OCI-LY1 (cell line): ENCODE measurements at regions not wholly inside any gene's neighbourhood (a gene's known extent, or its start where the extent isn't known, plus 50 kb on each side); places are given as distances from the start of the nearest gene placed in this dataset.

ENCODE experiments used
- H2AFZ ChIP-seq: fragments of 200-600 bp; sonication (generic), shearing (Covaris generic); 2 replicates; pipeline ENCODE4 v1.6.0; 2014; ENCODE audit warnings: antibody characterized with exemption, mild to moderate bottlenecking, low read length
- H3F3A ChIP-seq: fragments of 200-600 bp; sonication (generic), shearing (Covaris generic); 2 replicates; pipeline ENCODE4 v1.6.0; 2014; ENCODE audit warnings: mild to moderate bottlenecking, antibody characterized with exemption, low read length, moderate library complexity; ENCODE audit not compliant: insufficient read depth
- H3K27ac ChIP-seq: fragments of 200-600 bp; sonication (generic); 2 replicates; pipeline ENCODE4 v1.5.1; 2014; ENCODE audit warnings: low read length, mixed run types, mild to moderate bottlenecking, low read depth; ENCODE audit not compliant: poor library complexity, severe bottlenecking
- H3K27me3 ChIP-seq: fragments of 200-600 bp; sonication (generic); 2 replicates; pipeline ENCODE4 v1.6.0; 2014; ENCODE audit warnings: antibody characterized with exemption, mild to moderate bottlenecking, low read length, moderate library complexity; ENCODE audit not compliant: insufficient read depth
- H3K36me3 ChIP-seq: fragments of 200-600 bp; sonication (generic); 2 replicates; pipeline ENCODE4 v1.6.1; 2014; ENCODE audit warnings: mild to moderate bottlenecking, antibody characterized with exemption, low read length, moderate library complexity, mixed read lengths; ENCODE audit not compliant: insufficient read depth
- H3K4me1 ChIP-seq: fragments of 200-600 bp; sonication (generic); 2 replicates; pipeline ENCODE4 v1.5.1; 2014; ENCODE audit warnings: mild to moderate bottlenecking, low read length, moderate library complexity; ENCODE audit not compliant: insufficient read depth, severe bottlenecking
- H3K4me2 ChIP-seq: fragments of 200-600 bp; sonication (generic), shearing (Covaris generic); 2 replicates; pipeline ENCODE4 v1.6.1; 2014; ENCODE audit warnings: low read length
- H3K4me3 ChIP-seq: fragments of 200-600 bp; sonication (generic); 2 replicates; pipeline ENCODE4 v1.5.1; 2014; ENCODE audit warnings: low read length, low read depth, mild to moderate bottlenecking, mixed read lengths; ENCODE audit not compliant: poor library complexity, severe bottlenecking
- H3K79me2 ChIP-seq: fragments of 200-600 bp; shearing (Covaris generic); 2 replicates; pipeline ENCODE4 v1.6.1; 2016; ENCODE audit warnings: mixed run types, low read length, mixed read lengths; ENCODE audit not compliant: insufficient read depth
- H3K9ac ChIP-seq: fragments of 200-600 bp; sonication (generic), shearing (Covaris generic); 2 replicates; pipeline ENCODE4 v1.6.1; 2014; ENCODE audit warnings: mild to moderate bottlenecking, low read length, mixed read lengths
- H3K9me2 ChIP-seq: fragments of 200-600 bp; sonication (generic), shearing (Covaris generic); 2 replicates; pipeline ENCODE4 v1.6.1; 2014; ENCODE audit warnings: low read depth, mild to moderate bottlenecking, low read length, mixed read lengths
- H3K9me3 ChIP-seq: fragments of 200-600 bp; shearing (Covaris generic); 2 replicates; pipeline ENCODE4 v1.6.1; 2014; ENCODE audit warnings: low read length, mixed read lengths
- H4K20me1 ChIP-seq: fragments of 200-600 bp; sonication (generic), shearing (Covaris generic); 2 replicates; pipeline ENCODE4 v1.6.0; 2016; ENCODE audit warnings: mild to moderate bottlenecking, low read length; ENCODE audit not compliant: insufficient read depth
- EZH2 ChIP-seq: fragments of 200-600 bp; sonication (generic), shearing (Covaris generic); IDR thresholded peaks from 2 replicates; pipeline ENCODE4 v1.8.0; 2017; ENCODE audit warnings: borderline replicate concordance, mixed run types, mild to moderate bottlenecking, antibody characterized with exemption, low read length, moderate library complexity, mixed read lengths
- TF ChIP-seq, protein P1 (sequence below): fragments of 200-600 bp; sonication (generic), shearing (Covaris generic); IDR thresholded peaks from 2 replicates; pipeline ENCODE4 v1.5.1; 2017; ENCODE audit warnings: mild to moderate bottlenecking, antibody characterized with exemption, low read length, moderate library complexity, mixed read lengths

DNA sequence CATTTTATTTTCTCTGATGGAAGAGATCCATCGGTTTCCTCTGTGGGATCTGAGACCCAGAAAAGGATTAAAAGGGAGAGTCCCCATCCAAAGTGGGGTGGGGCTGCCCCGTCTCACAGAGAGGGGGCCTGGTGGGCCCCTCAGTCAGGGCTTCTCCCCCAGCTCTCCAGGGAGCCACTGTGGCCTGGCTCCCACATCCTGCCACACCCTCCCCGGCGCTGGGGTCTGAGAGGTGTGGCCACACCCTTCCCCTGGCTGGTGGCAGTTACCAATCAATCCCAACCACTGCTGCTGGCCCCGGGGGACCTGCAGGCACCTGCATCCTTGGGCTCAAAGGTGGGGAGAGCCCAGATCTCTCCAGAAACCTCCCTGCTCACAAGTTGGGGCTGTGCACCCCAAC lies 161.8 kb upstream of the IQSEC1 start:
- H3K4me3 ChIP-seq: no peak overlapping the region

DNA sequence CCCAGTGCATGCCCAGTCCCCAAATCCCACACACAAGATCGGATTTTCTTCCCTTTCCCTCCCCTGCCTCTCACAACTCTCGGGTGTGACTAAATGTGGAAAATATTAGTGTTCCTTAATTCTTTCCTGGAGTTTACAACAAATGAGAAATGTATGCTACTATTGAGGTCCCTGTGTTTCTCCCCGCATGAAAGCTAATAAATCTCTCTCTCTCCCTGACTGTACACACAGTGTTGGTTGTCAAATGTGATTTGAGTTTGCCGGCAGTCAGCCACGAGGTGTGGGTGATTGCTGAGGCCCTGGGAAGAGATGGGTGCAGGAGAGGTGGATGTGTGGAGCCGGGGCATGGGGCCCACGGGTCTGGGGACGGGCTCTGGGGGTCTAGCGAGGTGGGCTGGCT lies 161.4 kb upstream of the IQSEC1 start:
- no peak overlapping the region for H3K4me2 ChIP-seq
- H3K9ac ChIP-seq: no peak overlapping the region
- no peaks in the 10 kb centered on the region for H3K79me2 ChIP-seq
- no peaks in the 10 kb centered on the region for H3K9me2 ChIP-seq
- TF ChIP-seq, protein P1, sequence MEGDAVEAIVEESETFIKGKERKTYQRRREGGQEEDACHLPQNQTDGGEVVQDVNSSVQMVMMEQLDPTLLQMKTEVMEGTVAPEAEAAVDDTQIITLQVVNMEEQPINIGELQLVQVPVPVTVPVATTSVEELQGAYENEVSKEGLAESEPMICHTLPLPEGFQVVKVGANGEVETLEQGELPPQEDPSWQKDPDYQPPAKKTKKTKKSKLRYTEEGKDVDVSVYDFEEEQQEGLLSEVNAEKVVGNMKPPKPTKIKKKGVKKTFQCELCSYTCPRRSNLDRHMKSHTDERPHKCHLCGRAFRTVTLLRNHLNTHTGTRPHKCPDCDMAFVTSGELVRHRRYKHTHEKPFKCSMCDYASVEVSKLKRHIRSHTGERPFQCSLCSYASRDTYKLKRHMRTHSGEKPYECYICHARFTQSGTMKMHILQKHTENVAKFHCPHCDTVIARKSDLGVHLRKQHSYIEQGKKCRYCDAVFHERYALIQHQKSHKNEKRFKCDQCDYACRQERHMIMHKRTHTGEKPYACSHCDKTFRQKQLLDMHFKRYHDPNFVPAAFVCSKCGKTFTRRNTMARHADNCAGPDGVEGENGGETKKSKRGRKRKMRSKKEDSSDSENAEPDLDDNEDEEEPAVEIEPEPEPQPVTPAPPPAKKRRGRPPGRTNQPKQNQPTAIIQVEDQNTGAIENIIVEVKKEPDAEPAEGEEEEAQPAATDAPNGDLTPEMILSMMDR: no peak
- no peak for TF ChIP-seq EZH2
- H3K36me3 ChIP-seq: no peaks in the 10 kb centered on the region
- H3F3A ChIP-seq: no peaks in the 10 kb centered on the region
- H4K20me1 ChIP-seq: no peaks in the 10 kb centered on the region
- 0 out of 2 replicates have a peak, but pooled peaks cover 3% of the 10 kb centered on the region for H3K27me3 ChIP-seq
- H3K27ac ChIP-seq: no peak overlapping the region
- H2AFZ ChIP-seq: no peak overlapping the region
- H3K9me3 ChIP-seq: no peaks in the 10 kb centered on the region
- H3K4me1 ChIP-seq: no peaks in the 10 kb centered on the region
- no peak overlapping the region for H3K4me3 ChIP-seq

More for the DNA sequence above, 161.8 kb upstream of the IQSEC1 start:
- Histone ChIP-seq H3K79me2 (no peaks in the 10 kb centered on the region), H3K4me2 (no peak overlapping the region), H3K9ac (no peak overlapping the region), H4K20me1 (no peaks in the 10 kb centered on the region), H3K4me1 (no peaks in the 10 kb centered on the region), H3K27ac (no peak overlapping the region), H3K36me3 (no peaks in the 10 kb centered on the region), H3F3A (no peaks in the 10 kb centered on the region), H3K9me2 (no peaks in the 10 kb centered on the region), H2AFZ (no peak overlapping the region), H3K27me3 (0 out of 2 replicates have a peak, but pooled peaks cover 3% of the 10 kb centered on the region), H3K9me3 (no peaks in the 10 kb centered on the region)
- TF ChIP-seq, protein P1: no peak
- TF ChIP-seq EZH2: no peak

DNA sequence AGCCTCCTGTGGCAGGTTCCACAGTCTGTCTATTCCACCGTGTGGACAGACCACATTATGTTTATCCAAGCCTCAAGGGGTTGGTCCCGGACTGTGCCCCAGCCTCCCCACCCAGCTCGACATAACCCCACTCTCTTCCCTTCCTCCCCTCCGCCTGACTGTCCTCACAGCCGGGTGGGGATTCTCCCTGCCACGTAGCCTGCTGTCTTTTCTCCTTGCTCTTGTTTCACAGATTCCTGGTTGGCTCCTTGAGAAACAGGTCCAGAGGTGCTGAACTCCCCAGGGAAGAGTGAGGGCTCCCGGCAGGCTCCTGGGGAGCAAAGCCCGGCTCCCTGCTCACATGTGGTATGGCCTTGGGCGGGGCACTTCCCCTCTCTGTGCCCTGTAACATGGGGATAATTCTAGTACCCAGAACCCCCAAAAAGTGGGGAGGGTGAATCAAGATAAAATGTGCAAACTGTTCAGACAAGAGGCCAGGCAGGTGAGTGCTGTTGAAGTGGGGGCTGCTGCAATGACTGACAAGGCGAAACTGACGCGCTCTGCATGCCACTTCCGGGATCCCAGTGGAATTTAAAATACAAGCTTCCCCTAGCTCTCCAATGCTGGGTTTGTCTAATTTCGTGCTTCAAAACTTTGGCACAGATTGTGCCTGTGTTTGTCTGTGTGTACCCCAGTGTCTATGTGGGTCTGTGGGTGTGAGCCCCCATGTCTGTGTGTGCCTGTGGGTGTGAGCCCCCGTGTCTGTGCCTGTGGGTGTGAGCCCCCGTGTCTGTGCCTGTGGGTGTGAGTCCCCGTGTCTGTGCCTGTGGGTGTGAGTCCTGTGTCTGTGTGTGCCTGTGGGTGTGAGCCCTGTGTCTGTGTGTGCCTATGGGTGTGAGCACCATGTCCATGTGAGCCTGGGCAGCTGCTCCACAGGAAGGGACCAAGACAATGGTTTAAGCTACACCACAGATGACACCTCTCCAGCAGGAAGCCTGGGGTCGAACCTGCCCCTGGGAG lies 160.6 kb upstream of the IQSEC1 start:
- no peaks in the 10 kb centered on the region for H3K9me2 ChIP-seq
- no peak for TF ChIP-seq EZH2
- TF ChIP-seq, protein P1: no peak
- 0 out of 2 replicates have a peak, but pooled peaks cover 3% of the 10 kb centered on the region for H3K27me3 ChIP-seq
- H2AFZ ChIP-seq: no peak overlapping the region
- no peaks in the 10 kb centered on the region for H3K4me1 ChIP-seq
- no peaks in the 10 kb centered on the region for H3K9me3 ChIP-seq
- no peak overlapping the region for H3K4me2 ChIP-seq
- no peaks in the 10 kb centered on the region for H3K79me2 ChIP-seq
- no peak overlapping the region for H3K27ac ChIP-seq
- H3F3A ChIP-seq: no peaks in the 10 kb centered on the region
- H3K4me3 ChIP-seq: no peak overlapping the region
- H4K20me1 ChIP-seq: no peaks in the 10 kb centered on the region
- H3K9ac ChIP-seq: no peak overlapping the region
- H3K36me3 ChIP-seq: no peaks in the 10 kb centered on the region
